Right lobe of liver (tissue), 6 donors: ENCODE measurements at regions not wholly inside any gene's neighbourhood (a gene's known extent, or its start where the extent isn't known, plus 50 kb on each side); places are given as distances from the start of the nearest gene placed in this dataset.

Source experiments
- ATAC-seq, 4 donors: fragments of 200-7000 bp; cut with Tn5 transposase; one replicate each; pipeline ENCODE4 v1.9.1; 2020; ENCODE audit warnings: mild to moderate bottlenecking in 4 of 4, moderate library complexity in 4 of 4
- DNase-seq, 3 donors: peaks; one replicate each; pipeline ENCODE4 v3.0.0-alpha.2; 2020
- H3K27ac ChIP-seq, 3 donors: fragments of 200-600 bp; one replicate each; pipeline ENCODE4 v1.8.0; 2022
- H3K27me3 ChIP-seq, 2 donors: fragments of 200-600 bp; one replicate each; pipeline ENCODE4 v1.8.0; 2022
- H3K36me3 ChIP-seq, 4 donors: fragments of 200-600 bp; sonication (generic) in 1 of 4; one replicate each; pipeline versions ENCODE4 v1.5.1 to v1.8.0; 2017 to 2022; ENCODE audit warnings: control low read depth in 1 of 4
- H3K4me1 ChIP-seq, 4 donors: fragments of 200-600 bp; sonication (generic) in 1 of 4; one replicate each; pipeline versions ENCODE4 v1.5.1 to v1.8.0; 2017 to 2022; ENCODE audit warnings: control low read depth in 1 of 4
- H3K4me3 ChIP-seq, 3 donors: fragments of 200-600 bp; one replicate each; pipeline ENCODE4 v1.8.0; 2022
- H3K9me3 ChIP-seq, 4 donors: fragments of 200-600 bp; sonication (generic) in 1 of 4; one replicate each; pipeline versions ENCODE4 v1.5.1 to v1.8.0; 2017 to 2022; ENCODE audit warnings: control low read depth in 1 of 4
- POLR2A ChIP-seq: fragments of 450-650 bp; IDR thresholded peaks from one replicate; pipeline ENCODE4 v1.6.1; 2017; ENCODE audit warnings: antibody characterized with exemption, mild to moderate bottlenecking
- WGBS: methylation state at CpG from one replicate; pipeline ENCODE4 v1.1.6; 2018; ENCODE audit warnings: low coverage, low lambda C conversion rate; ENCODE audit not compliant: insufficient coverage; ENCODE audit errors: missing lambda C conversion rate; 5-methylcytosine and 5-hydroxymethylcytosine counted together
- intact Hi-C, 2 donors: fragments of 100-400 bp; cut with DNase I; formaldehyde crosslinking; loops; one replicate each; pipeline versions ENCODE4 v1.11.2 to v1.14.1; 2022
- TF ChIP-seq, protein P1 (sequence below), 4 donors: fragments of 200-600 bp in 3 of 4; fragments of 450-650 bp in 1 of 4; IDR thresholded peaks; one replicate each; pipeline versions ENCODE4 v1.5.1 to v1.8.0; 2016 to 2022; ENCODE audit warnings: antibody characterized with exemption in 4 of 4, mild to moderate bottlenecking in 2 of 4
- donor health status: DM: no; HTN: yes; CAD: no.
- donor health status: DM: no; HTN: no; CAD: no.
- donor health status: DM: no; HTN: no; CAD: no.
- donor health status: DM: no; HTN: yes; CAD: no.
- donor health status: DM: no; HTN: yes; CAD: no.

DNA sequence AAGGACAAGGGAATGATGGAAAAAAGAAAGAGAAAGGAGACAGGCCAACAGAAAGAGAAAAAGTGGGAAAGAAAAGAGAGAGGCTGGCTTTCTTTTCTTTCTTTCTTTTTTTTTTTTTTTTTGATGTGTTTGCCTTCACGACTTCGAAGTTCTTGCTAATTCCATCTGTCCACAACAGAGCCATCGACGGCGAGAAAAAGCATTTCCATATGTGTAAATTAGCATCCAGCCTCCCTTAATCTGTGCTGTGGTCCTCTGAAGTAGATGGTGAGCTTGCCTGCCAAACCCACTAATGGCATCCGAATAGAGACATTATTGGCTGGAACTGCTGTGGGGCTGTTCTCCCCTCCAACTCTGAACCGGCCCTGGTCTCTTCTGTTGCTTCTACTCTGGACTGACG is 997.4 kb downstream of the BCL11B start:
- intact Hi-C loops = no loop called here
- no peak for TF ChIP-seq POLR2A
- TF ChIP-seq, protein P1, sequence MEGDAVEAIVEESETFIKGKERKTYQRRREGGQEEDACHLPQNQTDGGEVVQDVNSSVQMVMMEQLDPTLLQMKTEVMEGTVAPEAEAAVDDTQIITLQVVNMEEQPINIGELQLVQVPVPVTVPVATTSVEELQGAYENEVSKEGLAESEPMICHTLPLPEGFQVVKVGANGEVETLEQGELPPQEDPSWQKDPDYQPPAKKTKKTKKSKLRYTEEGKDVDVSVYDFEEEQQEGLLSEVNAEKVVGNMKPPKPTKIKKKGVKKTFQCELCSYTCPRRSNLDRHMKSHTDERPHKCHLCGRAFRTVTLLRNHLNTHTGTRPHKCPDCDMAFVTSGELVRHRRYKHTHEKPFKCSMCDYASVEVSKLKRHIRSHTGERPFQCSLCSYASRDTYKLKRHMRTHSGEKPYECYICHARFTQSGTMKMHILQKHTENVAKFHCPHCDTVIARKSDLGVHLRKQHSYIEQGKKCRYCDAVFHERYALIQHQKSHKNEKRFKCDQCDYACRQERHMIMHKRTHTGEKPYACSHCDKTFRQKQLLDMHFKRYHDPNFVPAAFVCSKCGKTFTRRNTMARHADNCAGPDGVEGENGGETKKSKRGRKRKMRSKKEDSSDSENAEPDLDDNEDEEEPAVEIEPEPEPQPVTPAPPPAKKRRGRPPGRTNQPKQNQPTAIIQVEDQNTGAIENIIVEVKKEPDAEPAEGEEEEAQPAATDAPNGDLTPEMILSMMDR (IDR thresholded peaks at IDR 0.05) = no peak
- Histone ChIP-seq H3K4me1 (no peaks in the 10 kb centered on the region), H3K9me3 (no peaks in the 10 kb centered on the region), H3K27me3 (no peaks in the 10 kb centered on the region), H3K36me3 (no peaks in the 10 kb centered on the region), H3K4me3 (no peak overlapping the region), H3K27ac (no peak overlapping the region)
- WGBS = 39% methylated on average over 8 of the region's 8 CpGs
- no peak for ATAC-seq
- no peak for DNase-seq

GRCh38 chr14:98278800-98279199 is 993.2 kb downstream of the BCL11B start:
- WGBS = 44% methylated on average over 3 of the region's 3 CpGs
- intact Hi-C loops = no loop called here
- TF ChIP-seq POLR2A = no peak
- TF ChIP-seq, protein P1 (IDR thresholded peaks at IDR 0.05) = no peak
- H3K4me1 ChIP-seq = no peaks in the 10 kb centered on the region
- H3K36me3 ChIP-seq = no peaks in the 10 kb centered on the region
- no peak for ATAC-seq
- DNase-seq = no peak
- H3K9me3 ChIP-seq = no peaks in the 10 kb centered on the region
- H3K27ac ChIP-seq = no peak overlapping the region
- no peak overlapping the region for H3K4me3 ChIP-seq
- no peaks in the 10 kb centered on the region for H3K27me3 ChIP-seq

GRCh38 chr14:98280436-98280835 is 991.6 kb downstream of the BCL11B start:
- no peak for TF ChIP-seq POLR2A
- TF ChIP-seq, protein P1 (IDR thresholded peaks at IDR 0.05) = no peak
- ATAC-seq (no peak), DNase-seq (no peak)
- no peaks in the 10 kb centered on the region for H3K9me3 ChIP-seq
- H3K36me3 ChIP-seq = no peaks in the 10 kb centered on the region
- 52% methylated on average over 3 of the region's 5 CpGs for WGBS
- no peak overlapping the region for H3K27ac ChIP-seq
- intact Hi-C loops = no loop called here
- H3K27me3 ChIP-seq = no peaks in the 10 kb centered on the region
- no peaks in the 10 kb centered on the region for H3K4me1 ChIP-seq
- no peak overlapping the region for H3K4me3 ChIP-seq

DNA sequence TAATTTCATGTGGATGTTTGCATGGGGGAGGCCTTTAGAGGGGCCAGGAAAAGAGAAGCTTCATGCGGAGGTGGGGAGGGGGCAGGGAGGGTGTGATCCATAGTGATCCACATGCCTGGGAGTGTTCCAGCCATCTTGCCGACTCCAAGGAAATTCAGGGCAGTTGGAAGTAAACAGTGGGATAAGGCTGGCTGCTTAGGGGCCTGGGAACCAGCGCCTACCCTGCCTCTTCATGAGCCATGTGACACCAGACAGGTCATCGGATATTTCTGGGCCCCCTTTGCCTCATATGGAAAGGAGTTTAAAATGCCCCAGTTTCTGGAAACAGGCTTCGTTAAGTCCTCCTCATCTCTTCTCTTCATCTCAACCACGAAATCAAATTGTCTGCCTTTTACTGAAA is 983.2 kb downstream of the BCL11B start:
- intact Hi-C loops = no loop called here
- H3K27me3 ChIP-seq = no peaks in the 10 kb centered on the region
- ATAC-seq = no peak
- no peak for DNase-seq
- no peaks in the 10 kb centered on the region for H3K36me3 ChIP-seq
- WGBS = 65% methylated on average over 5 of the region's 6 CpGs
- H3K27ac ChIP-seq = no peak overlapping the region
- no peak overlapping the region for H3K4me3 ChIP-seq
- H3K4me1 ChIP-seq = no peaks in the 10 kb centered on the region
- no peaks in the 10 kb centered on the region for H3K9me3 ChIP-seq
- no peak for TF ChIP-seq POLR2A
- TF ChIP-seq, protein P1 (IDR thresholded peaks at IDR 0.05) = no peak

DNA sequence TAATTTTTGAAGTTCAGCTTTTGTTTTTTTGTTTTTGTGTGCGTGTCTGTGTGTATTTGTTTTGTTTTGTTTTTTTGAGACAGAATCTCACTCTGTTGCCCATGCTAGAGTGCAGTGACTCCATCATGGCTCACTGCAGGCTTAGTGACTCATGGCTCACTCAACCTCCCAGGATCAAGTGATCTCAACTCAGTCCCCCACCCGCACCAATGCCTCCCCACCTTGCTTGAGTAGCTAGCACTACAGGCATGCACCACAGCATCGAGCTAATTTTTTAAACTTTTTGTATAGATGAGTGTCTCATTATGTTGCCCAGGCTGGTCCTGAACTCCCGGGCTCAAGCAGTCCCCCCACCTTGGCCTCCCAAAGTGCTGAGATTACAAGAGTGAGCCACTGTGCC is 981.4 kb downstream of the BCL11B start:
- intact Hi-C loops = no loop called here
- DNase-seq (no peak), ATAC-seq (no peak)
- WGBS = 55% methylated on average over 4 of the region's 4 CpGs
- H3K36me3 ChIP-seq = no peaks in the 10 kb centered on the region
- no peaks in the 10 kb centered on the region for H3K27me3 ChIP-seq
- no peak for TF ChIP-seq POLR2A
- TF ChIP-seq, protein P1 (IDR thresholded peaks at IDR 0.05) = no peak
- no peaks in the 10 kb centered on the region for H3K4me1 ChIP-seq
- no peaks in the 10 kb centered on the region for H3K9me3 ChIP-seq
- no peak overlapping the region for H3K4me3 ChIP-seq
- H3K27ac ChIP-seq = no peak overlapping the region
